Neural progenitor cell (in vitro differentiated cells): ENCODE measurements at regions not wholly inside any gene's neighbourhood (a gene's known extent, or its start where the extent isn't known, plus 50 kb on each side); places are given as distances from the start of the nearest gene placed in this dataset.

Experiments
- EZH2 ChIP-seq: fragments of 200-600 bp; sonication (generic); IDR thresholded peaks from 2 replicates; pipeline ENCODE4 v1.6.1; 2017; ENCODE audit warnings: antibody characterized with exemption, mild to moderate bottlenecking, moderate library complexity
- EZH2phosphoT487 ChIP-seq: fragments of 200-600 bp; sonication (generic); IDR thresholded peaks from 2 replicates; pipeline ENCODE4 v1.6.1; 2017; ENCODE audit warnings: antibody characterized with exemption
- TF ChIP-seq, protein P1 (sequence below): fragments of 200-600 bp; sonication (generic); IDR thresholded peaks from 2 replicates; pipeline ENCODE4 v1.5.1; 2017; ENCODE audit warnings: antibody characterized with exemption, mild to moderate bottlenecking

- TF ChIP-seq, protein P1, sequence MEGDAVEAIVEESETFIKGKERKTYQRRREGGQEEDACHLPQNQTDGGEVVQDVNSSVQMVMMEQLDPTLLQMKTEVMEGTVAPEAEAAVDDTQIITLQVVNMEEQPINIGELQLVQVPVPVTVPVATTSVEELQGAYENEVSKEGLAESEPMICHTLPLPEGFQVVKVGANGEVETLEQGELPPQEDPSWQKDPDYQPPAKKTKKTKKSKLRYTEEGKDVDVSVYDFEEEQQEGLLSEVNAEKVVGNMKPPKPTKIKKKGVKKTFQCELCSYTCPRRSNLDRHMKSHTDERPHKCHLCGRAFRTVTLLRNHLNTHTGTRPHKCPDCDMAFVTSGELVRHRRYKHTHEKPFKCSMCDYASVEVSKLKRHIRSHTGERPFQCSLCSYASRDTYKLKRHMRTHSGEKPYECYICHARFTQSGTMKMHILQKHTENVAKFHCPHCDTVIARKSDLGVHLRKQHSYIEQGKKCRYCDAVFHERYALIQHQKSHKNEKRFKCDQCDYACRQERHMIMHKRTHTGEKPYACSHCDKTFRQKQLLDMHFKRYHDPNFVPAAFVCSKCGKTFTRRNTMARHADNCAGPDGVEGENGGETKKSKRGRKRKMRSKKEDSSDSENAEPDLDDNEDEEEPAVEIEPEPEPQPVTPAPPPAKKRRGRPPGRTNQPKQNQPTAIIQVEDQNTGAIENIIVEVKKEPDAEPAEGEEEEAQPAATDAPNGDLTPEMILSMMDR = no peak
- TF ChIP-seq EZH2phosphoT487 (no peak), EZH2 (no peak)
Observed at GRCh38 chr16:73279451-73279850, 231.5 kb upstream of the ZFHX3 start.
